Tibial artery (tissue), 4 donors: ENCODE measurements at regions not wholly inside any gene's neighbourhood (a gene's known extent, or its start where the extent isn't known, plus 50 kb on each side); places are given as distances from the start of the nearest gene placed in this dataset.

ENCODE experiments used
- DNase-seq, 2 donors: peaks; one replicate each; pipeline ENCODE4 v3.0.0-alpha.2; 2019
- H3K27ac ChIP-seq, 2 donors: fragments of 200-600 bp; sonication (generic) in 1 of 2; 1 replicate in 1 of 2; 2 replicates in 1 of 2; pipeline ENCODE4 v1.5.1; 2018 to 2019; ENCODE audit warnings: mild to moderate bottlenecking in 1 of 2
- H3K27me3 ChIP-seq, 2 donors: fragments of 200-600 bp; sonication (generic) in 1 of 2; one replicate each; pipeline versions ENCODE4 v1.5.1 to v1.6.0; 2016 to 2019
- H3K36me3 ChIP-seq, 3 donors: fragments of 200-600 bp; sonication (generic) in 2 of 3; one replicate each; pipeline ENCODE4 v1.5.1; 2016 to 2019; ENCODE audit warnings: mild to moderate bottlenecking in 2 of 3
- H3K4me1 ChIP-seq, 4 donors: fragments of 200-600 bp; sonication (generic) in 2 of 4; 1 replicate in 3 of 4; 2 replicates in 1 of 4; pipeline ENCODE4 v1.5.1; 2016 to 2019
- H3K4me3 ChIP-seq, 2 donors: fragments of 200-600 bp; sonication (generic) in 1 of 2; 1 replicate in 1 of 2; 2 replicates in 1 of 2; pipeline ENCODE4 v1.5.1; 2018 to 2019; ENCODE audit warnings: mild to moderate bottlenecking in 2 of 2
- H3K9me3 ChIP-seq, 3 donors: fragments of 200-600 bp; sonication (generic) in 1 of 3; one replicate each; pipeline ENCODE4 v1.5.1; 2016 to 2019
- CTCF ChIP-seq, 2 experiments: fragments of 200-600 bp in 1 of 2; fragments of 450-650 bp in 1 of 2; IDR thresholded peaks; one replicate each; pipeline ENCODE4 v1.5.1; 2017 to 2019; ENCODE audit warnings: antibody characterized with exemption in 2 of 2, mild to moderate bottlenecking in 1 of 2, moderate library complexity in 1 of 2
- intact Hi-C: fragments of 100-400 bp; cut with DNase I; formaldehyde crosslinking; loops from one replicate; pipeline ENCODE4 v1.15.0; 2023; ENCODE audit warnings: low total_unique reads

- intact Hi-C loops = no loop called here
- no peak for TF ChIP-seq CTCF (IDR thresholded peaks at IDR 0.05)
- Histone ChIP-seq H3K27ac (no peak overlapping the region), H3K9me3 (no peaks in the 10 kb centered on the region), H3K36me3 (no peaks in the 10 kb centered on the region), H3K27me3 (no peaks in the 10 kb centered on the region), H3K4me3 (no peak overlapping the region), H3K4me1 (peaks cover 0 to 7% (median 0%) of the 10 kb centered on the region in 4 donors)
- no peak for DNase-seq
Observed at GRCh38 chr9:103364753-103365152, 369.6 kb downstream of the CYLC2 start.

GRCh38 chr9:103371152-103371551, 376.0 kb downstream of the CYLC2 start:
- TF ChIP-seq CTCF (IDR thresholded peaks at IDR 0.05) = no peak
- H3K4me3 ChIP-seq = no peak overlapping the region
- no peak for DNase-seq
- no peaks in the 10 kb centered on the region for H3K4me1 ChIP-seq
- no peaks in the 10 kb centered on the region for H3K36me3 ChIP-seq
- no peak overlapping the region for H3K27ac ChIP-seq
- intact Hi-C loops = no loop called here
- H3K27me3 ChIP-seq = no peaks in the 10 kb centered on the region
- H3K9me3 ChIP-seq = no peaks in the 10 kb centered on the region

GRCh38 chr9:103372828-103373227, 377.7 kb downstream of the CYLC2 start:
- no peaks in the 10 kb centered on the region for H3K36me3 ChIP-seq
- H3K4me3 ChIP-seq = no peak overlapping the region
- intact Hi-C loops = no loop called here
- H3K27me3 ChIP-seq = no peaks in the 10 kb centered on the region
- H3K4me1 ChIP-seq = no peaks in the 10 kb centered on the region
- H3K9me3 ChIP-seq = no peaks in the 10 kb centered on the region
- no peak for TF ChIP-seq CTCF (IDR thresholded peaks at IDR 0.05)
- no peak overlapping the region for H3K27ac ChIP-seq
- no peak for DNase-seq

GRCh38 chr9:103377667-103378066, 382.5 kb downstream of the CYLC2 start:
- Histone ChIP-seq H3K4me3 (no peak overlapping the region), H3K27me3 (no peaks in the 10 kb centered on the region), H3K36me3 (no peaks in the 10 kb centered on the region), H3K4me1 (no peaks in the 10 kb centered on the region), H3K27ac (no peak overlapping the region), H3K9me3 (no peaks in the 10 kb centered on the region)
- DNase-seq = no peak
- TF ChIP-seq CTCF (IDR thresholded peaks at IDR 0.05) = no peak
- intact Hi-C loops = no loop called here

- TF ChIP-seq CTCF (IDR thresholded peaks at IDR 0.05) = peak in 1 of 2 experiments; percentile 35
- no peak overlapping the region for H3K27ac ChIP-seq
- intact Hi-C loops = no loop called here
- H3K9me3 ChIP-seq = no peaks in the 10 kb centered on the region
- no peak overlapping the region for H3K4me3 ChIP-seq
- H3K36me3 ChIP-seq = no peaks in the 10 kb centered on the region
- no peak for DNase-seq
- peaks cover 0 to 8% (median 1%) of the 10 kb centered on the region in 4 donors for H3K4me1 ChIP-seq
- H3K27me3 ChIP-seq = no peaks in the 10 kb centered on the region
Observed at GRCh38 chr9:103397868-103398600, 402.9 kb downstream of the CYLC2 start.
